Osteocyte (in vitro differentiated cells): ENCODE measurements at regions not wholly inside any gene's neighbourhood (a gene's known extent, or its start where the extent isn't known, plus 50 kb on each side); places are given as distances from the start of the nearest gene placed in this dataset.
A peak's percentile ranks its signal among the peaks of the same experiment; 100 is the strongest.

Source experiments
- DNase-seq: peaks from one replicate; pipeline ENCODE4 v3.0.0; 2021; ENCODE audit warnings: mixed read lengths; ENCODE audit not compliant: unreplicated experiment; ENCODE audit errors: extremely low spot score
- H3K27ac Mint-ChIP-seq: one replicate; pipeline ENCODE4 v1.8.0; 2021; ENCODE audit warnings: mild to moderate bottlenecking, mixed read lengths; ENCODE audit not compliant: unreplicated experiment
- H3K27me3 Mint-ChIP-seq: one replicate; pipeline ENCODE4 v1.8.0; 2021; ENCODE audit warnings: mixed read lengths; ENCODE audit not compliant: unreplicated experiment
- H3K36me3 Mint-ChIP-seq: one replicate; pipeline ENCODE4 v1.8.0; 2021; ENCODE audit warnings: mixed read lengths; ENCODE audit not compliant: unreplicated experiment
- H3K4me1 Mint-ChIP-seq: one replicate; pipeline ENCODE4 v1.8.0; 2021; ENCODE audit warnings: mixed read lengths; ENCODE audit not compliant: unreplicated experiment
- H3K4me3 Mint-ChIP-seq: one replicate; pipeline ENCODE4 v1.8.0; 2021; ENCODE audit warnings: mild to moderate bottlenecking, moderate library complexity, mixed read lengths; ENCODE audit not compliant: unreplicated experiment
- H3K9me3 Mint-ChIP-seq: one replicate; pipeline ENCODE4 v1.8.0; 2021; ENCODE audit warnings: mixed read lengths; ENCODE audit not compliant: unreplicated experiment
- CTCF ChIP-seq: fragments of 200-600 bp; sonication (generic); IDR thresholded peaks from 2 replicates; pipeline ENCODE4 v1.5.0; 2021; ENCODE audit warnings: antibody characterized with exemption, mild to moderate bottlenecking, moderate library complexity

GRCh38 chr15:61621146-61621545 is 392.0 kb upstream of the RORA start:
- no peak overlapping the region for H3K27ac Mint-ChIP-seq

GRCh38 chr15:61620151-61620550 is 391.0 kb upstream of the RORA start:
- no peak overlapping the region for H3K4me3 Mint-ChIP-seq
- no peak overlapping the region for H3K27ac Mint-ChIP-seq
- H3K27me3 Mint-ChIP-seq, result peaks cover 3% of the 10 kb centered on the region
- H3K4me1 Mint-ChIP-seq, result no peaks in the 10 kb centered on the region
- peaks cover 18% of the 10 kb centered on the region for H3K9me3 Mint-ChIP-seq
- H3K36me3 Mint-ChIP-seq, result no peaks in the 10 kb centered on the region
- TF ChIP-seq CTCF, result no peak
- DNase-seq, result no peak

More at GRCh38 chr15:61621146-61621545, 392.0 kb upstream of the RORA start:
- Mint-ChIP-seq H3K4me3 (no peak overlapping the region), H3K9me3 (peaks cover 11% of the 10 kb centered on the region), H3K4me1 (no peaks in the 10 kb centered on the region), H3K36me3 (no peaks in the 10 kb centered on the region), H3K27me3 (peaks cover 3% of the 10 kb centered on the region)
- peak; percentile 48 for TF ChIP-seq CTCF
- DNase-seq, result no peak

GRCh38 chr15:61613729-61614128 is 384.6 kb upstream of the RORA start:
- no peak overlapping the region for H3K27ac Mint-ChIP-seq
- peaks cover 28% of the 10 kb centered on the region for H3K9me3 Mint-ChIP-seq
- H3K4me1 Mint-ChIP-seq, result no peaks in the 10 kb centered on the region
- H3K27me3 Mint-ChIP-seq, result no peaks in the 10 kb centered on the region
- TF ChIP-seq CTCF, result no peak
- DNase-seq, result no peak
- no peak overlapping the region for H3K4me3 Mint-ChIP-seq
- H3K36me3 Mint-ChIP-seq, result no peaks in the 10 kb centered on the region

GRCh38 chr15:61613138-61613537 is 384.0 kb upstream of the RORA start:
- Mint-ChIP-seq H3K9me3 (peaks cover 28% of the 10 kb centered on the region), H3K36me3 (no peaks in the 10 kb centered on the region), H3K27ac (no peak overlapping the region), H3K27me3 (no peaks in the 10 kb centered on the region), H3K4me3 (no peak overlapping the region), H3K4me1 (no peaks in the 10 kb centered on the region)
- no peak for DNase-seq
- no peak for TF ChIP-seq CTCF

- Mint-ChIP-seq H3K9me3 (peaks cover 21% of the 10 kb centered on the region), H3K4me3 (no peak overlapping the region), H3K27me3 (no peaks in the 10 kb centered on the region), H3K27ac (no peak overlapping the region), H3K4me1 (no peaks in the 10 kb centered on the region), H3K36me3 (no peaks in the 10 kb centered on the region)
- no peak for TF ChIP-seq CTCF
- no peak for DNase-seq
These were observed 383.0 kb upstream of the RORA start for GRCh38 chr15:61612111-61612510.
